DMS53 (cell line): ENCODE measurements at regions not wholly inside any gene's neighbourhood (a gene's known extent, or its start where the extent isn't known, plus 50 kb on each side); places are given as distances from the start of the nearest gene placed in this dataset.
A peak's percentile ranks its signal among the peaks of the same experiment; 100 is the strongest.
"Not testable (repeated sequence)": the region's sequence is repeated elsewhere in the genome, so short reads cannot be mapped to it uniquely, and the experiment has no call there.

ENCODE experiments used
- DNase-seq: peaks from one replicate; lab custom pipeline; 2025; lab: John Stamatoyannopoulos, UW

DNA sequence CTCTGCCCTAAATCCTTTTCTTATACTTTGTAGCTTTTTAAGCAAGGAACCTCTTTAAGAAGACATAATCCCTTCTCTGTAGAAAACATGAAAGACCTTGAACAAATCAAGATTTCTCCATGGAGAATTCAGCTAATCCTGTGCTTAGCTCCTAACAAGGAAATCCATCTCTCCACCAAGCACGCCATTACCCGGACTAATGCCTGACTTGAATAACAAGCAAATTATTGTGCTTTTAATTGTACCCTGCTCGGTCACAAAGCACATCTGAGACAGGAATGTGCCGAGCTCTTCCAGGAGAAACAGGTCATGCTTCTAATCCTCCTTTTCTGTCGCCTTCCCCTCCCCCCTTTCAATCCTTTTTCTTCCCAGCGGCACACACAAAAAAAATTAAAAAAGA lies 141.3 kb downstream of the PSAT1 start:
- no peak for DNase-seq

DNA sequence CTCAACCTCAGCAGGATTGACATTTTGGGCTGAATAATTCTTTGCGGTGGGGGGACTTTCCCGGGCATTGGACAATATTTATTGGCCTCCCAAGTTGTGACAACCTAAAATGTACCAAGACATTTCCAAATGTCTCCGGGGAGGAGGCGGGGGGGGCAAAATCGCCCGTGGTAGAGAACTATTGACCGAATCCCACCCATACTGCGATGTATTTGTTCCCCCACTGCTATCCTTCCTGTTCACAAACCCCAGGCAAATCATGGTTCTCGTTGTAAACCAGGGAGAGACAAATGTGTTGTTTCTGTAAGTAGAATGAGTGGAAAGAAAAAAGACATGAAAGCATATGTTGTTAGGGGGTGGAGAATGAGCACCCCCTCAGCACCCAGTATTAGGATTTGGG lies 141.9 kb downstream of the PSAT1 start:
- no peak for DNase-seq

DNA sequence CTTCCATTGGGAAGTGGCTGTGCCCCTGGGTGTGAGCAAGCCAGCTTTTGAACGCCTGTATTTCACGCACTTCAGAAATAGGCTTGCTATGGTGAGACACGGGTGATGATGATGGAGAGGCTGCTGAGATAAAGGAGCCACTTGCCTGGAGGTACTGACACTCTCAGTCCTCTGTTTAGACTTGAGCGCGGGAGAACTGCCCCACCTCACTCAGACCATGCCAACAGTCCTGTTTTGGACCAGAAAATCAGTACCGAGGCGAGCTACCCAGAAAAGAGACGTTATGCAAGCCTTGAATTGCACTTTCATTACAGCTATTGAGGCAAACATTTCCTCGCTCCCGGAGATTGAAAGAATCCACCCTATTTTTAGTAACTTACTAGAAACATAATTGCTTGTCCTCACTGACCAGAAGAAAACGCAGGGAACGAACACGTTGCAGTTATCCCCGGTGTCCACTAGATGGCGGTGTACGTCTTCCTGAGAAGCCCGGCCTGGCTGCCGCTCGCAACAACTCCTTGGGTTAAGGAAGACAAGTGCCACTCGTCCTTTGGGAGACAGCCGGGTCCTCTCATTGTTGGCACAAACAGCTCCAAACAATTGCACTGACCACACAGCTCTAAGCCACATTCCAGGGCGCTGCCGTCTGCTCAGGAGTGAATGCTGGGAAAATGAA lies 142.4 kb downstream of the PSAT1 start:
- peak; percentile 86 for DNase-seq

GRCh38 chr9:78439866-78440830 lies 143.2 kb downstream of the PSAT1 start:
- DNase-seq, result no peak

DNA sequence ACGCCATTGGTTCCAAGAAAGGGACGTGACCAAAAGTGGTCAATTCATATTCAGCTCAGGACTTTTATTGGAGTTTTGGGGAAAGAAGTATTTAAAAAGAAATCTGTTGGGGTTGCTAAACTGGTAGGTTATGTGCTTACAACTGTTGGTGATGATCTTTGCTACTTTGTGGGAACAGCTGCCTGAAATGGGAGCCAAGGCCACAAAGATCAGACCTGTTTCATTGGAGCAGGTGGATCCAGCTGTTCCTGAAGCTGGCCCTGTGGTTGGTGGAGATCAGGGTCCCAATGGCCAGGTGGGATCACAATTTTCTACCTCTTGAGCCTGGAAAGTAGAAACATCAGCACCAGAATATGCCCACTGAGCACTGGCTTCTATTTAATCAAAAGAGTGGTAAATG lies 144.5 kb downstream of the PSAT1 start:
- no peak for DNase-seq

GRCh38 chr9:78441822-78442431 lies 145.0 kb downstream of the PSAT1 start:
- no peak for DNase-seq

- not testable (repeated sequence) for DNase-seq
Measured at GRCh38 chr9:78442577-78442976, 145.7 kb downstream of the PSAT1 start.

- no peak for DNase-seq
Measured at GRCh38 chr9:78443946-78444345, 147.0 kb downstream of the PSAT1 start.

GRCh38 chr9:78448960-78449673 lies 152.2 kb downstream of the PSAT1 start:
- no peak for DNase-seq

DNA sequence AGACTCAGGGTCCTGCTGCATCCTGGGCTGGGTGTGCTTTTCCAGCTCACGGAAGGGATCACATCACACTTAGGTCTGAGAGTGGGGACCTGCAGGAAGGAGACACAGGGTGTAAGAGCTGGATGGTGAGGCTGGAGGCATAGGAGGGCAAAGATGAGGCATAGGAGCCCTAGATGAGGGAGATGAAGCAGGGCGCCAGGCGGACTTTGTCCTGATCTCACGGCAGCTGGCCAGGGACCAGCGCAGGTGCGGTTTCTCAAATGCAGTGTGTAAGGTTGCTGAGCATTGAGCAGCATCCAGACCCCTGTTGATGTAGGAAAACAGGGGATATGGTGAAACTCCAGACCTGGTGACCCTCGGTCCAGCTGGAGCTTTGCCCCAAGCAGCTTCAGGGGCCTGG lies 156.5 kb downstream of the PSAT1 start:
- DNase-seq, result peak; percentile 24

DNA sequence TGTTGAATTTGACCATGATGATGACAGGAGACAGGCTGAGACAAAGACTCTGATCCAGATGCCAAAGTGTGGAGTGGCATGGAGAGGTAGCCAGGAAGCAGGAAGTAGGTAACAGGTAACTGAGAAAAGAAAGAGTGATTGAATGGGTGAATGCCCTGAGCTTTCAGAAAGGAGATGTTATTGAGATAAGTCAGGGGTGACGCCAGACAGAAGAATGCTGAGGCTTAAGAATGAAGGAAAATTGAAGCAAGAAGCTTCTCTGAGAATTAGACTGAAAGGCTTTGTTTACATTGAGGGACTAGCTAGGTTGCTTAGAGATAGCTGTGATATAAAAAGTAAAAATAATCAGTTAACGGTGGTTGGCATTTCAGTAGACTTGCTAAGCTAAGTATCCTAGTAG lies 165.7 kb downstream of the PSAT1 start:
- DNase-seq, result peak; percentile 2

- peak; percentile 17 for DNase-seq
Measured at GRCh38 chr9:78463750-78464149, 166.8 kb downstream of the PSAT1 start.

GRCh38 chr9:78468231-78468630 lies 171.3 kb downstream of the PSAT1 start:
- no peak for DNase-seq

GRCh38 chr9:78468974-78469576 lies 172.2 kb downstream of the PSAT1 start:
- DNase-seq, result no peak

DNA sequence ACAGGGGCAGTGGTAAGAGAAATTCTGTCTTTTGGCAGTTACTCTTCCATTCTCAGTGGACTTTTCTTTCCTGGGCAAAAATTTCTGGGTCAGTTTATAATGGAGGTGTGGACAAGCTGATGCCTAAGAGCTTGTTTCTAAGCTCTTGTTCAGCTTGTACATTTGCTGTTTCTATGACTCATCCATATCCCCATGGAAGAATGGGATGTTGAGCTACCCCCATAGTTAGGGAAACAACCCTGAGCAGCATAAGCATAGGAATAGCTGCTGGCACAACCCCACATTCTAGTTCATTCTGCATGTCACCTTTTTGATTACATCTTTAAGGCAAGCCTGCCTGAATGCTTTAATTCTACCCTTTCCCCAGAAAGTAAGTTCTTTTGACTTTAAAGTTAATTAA lies 173.3 kb downstream of the PSAT1 start:
- DNase-seq, result no peak

GRCh38 chr9:78470741-78471140 lies 173.8 kb downstream of the PSAT1 start:
- DNase-seq, result no peak

GRCh38 chr9:78472111-78472510 lies 175.2 kb downstream of the PSAT1 start:
- no peak for DNase-seq

DNA sequence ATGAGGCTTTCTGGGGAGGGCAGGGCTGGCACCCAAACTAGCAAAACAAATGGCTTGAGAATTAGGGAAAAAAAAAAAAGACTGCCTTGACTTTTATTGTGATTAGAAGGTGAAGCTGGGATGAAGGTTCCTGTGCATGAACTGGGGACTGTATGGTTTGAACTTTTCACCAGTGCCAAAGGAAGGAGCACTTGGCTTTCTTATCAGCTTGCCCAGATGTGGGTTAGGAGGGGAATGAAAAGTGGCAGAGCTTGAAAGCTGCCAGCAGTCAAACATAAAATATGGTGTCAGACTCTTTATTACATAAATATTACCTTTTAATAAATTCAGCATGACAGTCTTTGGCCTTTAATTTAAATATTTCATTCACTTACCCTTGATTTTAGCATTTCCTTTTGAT lies 182.5 kb downstream of the PSAT1 start:
- no peak for DNase-seq

DNA sequence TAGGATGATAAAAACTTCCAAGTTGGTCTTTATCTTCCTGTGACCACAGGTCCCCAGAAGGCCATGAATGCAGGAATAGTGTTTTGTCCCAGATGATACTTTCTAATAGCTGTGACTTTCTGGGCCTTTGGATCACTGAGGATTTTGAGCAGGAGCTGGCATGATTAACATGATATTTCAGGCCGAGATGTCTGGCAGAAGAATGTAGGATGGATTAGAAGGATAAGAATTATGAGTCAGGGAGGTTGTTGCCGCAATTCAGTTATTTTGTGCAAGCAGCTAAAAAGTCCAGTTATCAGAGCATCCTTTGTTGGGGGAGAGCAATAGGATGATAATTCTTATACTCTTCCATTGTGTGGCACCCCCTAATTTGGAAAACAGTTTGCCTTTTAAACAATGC lies 189.7 kb downstream of the PSAT1 start:
- no peak for DNase-seq

- no peak for DNase-seq
Measured at GRCh38 chr9:78490231-78490630, 193.3 kb downstream of the PSAT1 start.

DNA sequence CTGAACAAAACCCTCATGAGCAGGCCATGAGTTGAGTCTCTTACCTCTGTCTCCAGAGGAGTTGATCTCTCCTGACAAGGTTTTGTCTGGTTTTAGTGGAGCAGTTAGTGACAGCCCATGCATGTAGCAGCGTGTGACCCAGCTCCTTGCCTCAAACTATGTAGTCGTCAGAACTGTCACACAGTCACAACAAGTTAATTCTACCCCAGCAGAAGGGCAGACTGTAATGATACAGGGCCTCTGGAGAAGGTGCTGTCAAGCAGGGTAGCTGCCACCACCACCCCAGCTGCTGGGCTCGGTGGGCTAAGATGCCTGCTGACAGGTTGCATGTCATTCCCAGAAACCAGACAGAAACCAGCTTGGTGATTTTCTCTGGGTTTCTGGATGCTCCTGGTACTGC lies 194.5 kb downstream of the PSAT1 start:
- DNase-seq, result no peak
